K562 (cell line): ENCODE measurements at regions not wholly inside any gene's neighbourhood (a gene's known extent, or its start where the extent isn't known, plus 50 kb on each side); places are given as distances from the start of the nearest gene placed in this dataset.

ENCODE experiments used
- E2F4 ChIP-seq: sonication (generic); formaldehyde crosslinking; IDR thresholded peaks from 2 replicates; pipeline ENCODE4 v1.8.0; 2022; ENCODE audit warnings: mild to moderate bottlenecking, low read depth, missing genetic modification reagents
- ELK1 ChIP-seq: sonication (generic); formaldehyde crosslinking; IDR thresholded peaks from 2 replicates; pipeline ENCODE4 v1.8.1; 2022; ENCODE audit warnings: missing genetic modification reagents
- HINFP ChIP-seq: fragments of 450-650 bp; conservative IDR thresholded peaks from 2 replicates; pipeline ENCODE4 v1.6.1; 2016; ENCODE audit warnings: missing genetic modification characterization, low read depth, mild to moderate bottlenecking, control low read depth, missing compliant biosample characterization
- NRF1 ChIP-seq, 2 experiments: fragments of 450-650 bp; IDR thresholded peaks in 1 of 2; conservative IDR thresholded peaks in 1 of 2; 2 replicates each; pipeline ENCODE4 v1.6.1; 2014; ENCODE audit warnings: mild to moderate bottlenecking in 2 of 2
- POLR2A ChIP-seq: fragments of 450-650 bp; conservative IDR thresholded peaks from 2 replicates; pipeline ENCODE4 v1.6.1; 2016
- TAF1 ChIP-seq: IDR thresholded peaks from 2 replicates; pipeline ENCODE4 v1.6.1; 2011; ENCODE audit warnings: mild to moderate bottlenecking, low read length, moderate library complexity; ENCODE audit not compliant: insufficient read depth, control insufficient read depth, severe bottlenecking; ENCODE audit errors: extremely low read depth
- TARDBP ChIP-seq: fragments of 450-650 bp; IDR thresholded peaks from 2 replicates; pipeline ENCODE4 v1.6.1; 2016
- ZNF253 ChIP-seq: fragments of 250-450 bp; sonication (Bioruptor Pico); conservative IDR thresholded peaks from 2 replicates; pipeline ENCODE4 v1.6.1; 2021; ENCODE audit warnings: mild to moderate bottlenecking

GRCh38 chr10:83760142-83760541 is 379.2 kb upstream of the GHITM start:
- TF ChIP-seq POLR2A (no peak), NRF1 (conservative IDR thresholded peaks at IDR 0.05 in 1 of 2, IDR thresholded peaks at IDR 0.05 in 1 of 2) (no peak), HINFP (tag) (no peak), TAF1 (no peak), TARDBP (no peak), ELK1 (CRISPR knock-in tag) (no peak), ZNF253 (CRISPR knock-in tag) (no peak), E2F4 (CRISPR knock-in tag) (no peak)
